Body of pancreas (tissue), 4 donors: ENCODE measurements at regions not wholly inside any gene's neighbourhood (a gene's known extent, or its start where the extent isn't known, plus 50 kb on each side); places are given as distances from the start of the nearest gene placed in this dataset.

Source experiments
- ATAC-seq: fragments of 150-250 bp; one replicate; pipeline ENCODE4 v1.9.1; 2016
- DNase-seq, 4 donors: peaks; one replicate each; pipeline ENCODE4 v3.0.0-alpha.2; 2019
- H3K27ac ChIP-seq, 4 donors: fragments of 200-600 bp; sonication (generic); 1 replicate in 3 of 4; 2 replicates in 1 of 4; pipeline versions ENCODE4 v1.5.1 to v1.6.1; 2016 to 2019; ENCODE audit warnings: mild to moderate bottlenecking in 1 of 4, mixed read lengths in 1 of 4, moderate library complexity in 1 of 4
- H3K27me3 ChIP-seq, 2 donors: fragments of 200-600 bp; sonication (generic); one replicate each; pipeline ENCODE4 v1.6.0; 2016; ENCODE audit warnings: mild to moderate bottlenecking in 1 of 2
- H3K36me3 ChIP-seq, 2 donors: fragments of 200-600 bp; sonication (generic); replicated peaks in 1 of 2; 2 replicates each; pipeline ENCODE4 v1.5.1; 2016; ENCODE audit warnings: low read depth in 2 of 2; ENCODE audit not compliant: insufficient read depth in 1 of 2
- H3K4me1 ChIP-seq: fragments of 200-600 bp; sonication (generic); one replicate; pipeline ENCODE4 v1.6.0; 2016
- H3K4me3 ChIP-seq, 2 donors: fragments of 200-600 bp; sonication (generic); 1 replicate in 1 of 2; 2 replicates in 1 of 2; pipeline ENCODE4 v1.5.1; 2016 to 2019
- H3K9me3 ChIP-seq, 3 donors: fragments of 200-600 bp; sonication (generic); 1 replicate in 2 of 3; 2 replicates in 1 of 3; pipeline ENCODE4 v1.5.1; 2016
- POLR2A ChIP-seq, 3 donors: fragments of 450-650 bp; IDR thresholded peaks; one replicate each; pipeline ENCODE4 v1.6.1; 2016; ENCODE audit warnings: antibody characterized with exemption in 3 of 3, mild to moderate bottlenecking in 2 of 3
- WGBS, 2 donors: methylation state at CpG; one replicate each; pipeline ENCODE4 v1.1.5; 2017; 5-methylcytosine and 5-hydroxymethylcytosine counted together
- intact Hi-C: fragments of 100-400 bp; cut with DNase I; formaldehyde crosslinking; loops from one replicate; pipeline ENCODE4 v1.15.1; 2023
- TF ChIP-seq, protein P1 (sequence below), 7 experiments: fragments of 450-650 bp in 4 of 7; fragments of 200-600 bp in 3 of 7; sonication (generic) in 3 of 7; IDR thresholded peaks; one replicate each; pipeline ENCODE4 v1.5.1; 2016 to 2019; ENCODE audit warnings: antibody characterized with exemption in 7 of 7

GRCh38 chr6:146990284-146990683 lies 213.9 kb upstream of the STXBP5 start:
- Histone ChIP-seq H3K27ac (no peak overlapping the region), H3K4me3 (no peak overlapping the region), H3K27me3 (no peaks in the 10 kb centered on the region), H3K36me3 (no peaks in the 10 kb centered on the region), H3K4me1 (no peaks in the 10 kb centered on the region), H3K9me3 (no peaks in the 10 kb centered on the region)
- TF ChIP-seq, protein P1, sequence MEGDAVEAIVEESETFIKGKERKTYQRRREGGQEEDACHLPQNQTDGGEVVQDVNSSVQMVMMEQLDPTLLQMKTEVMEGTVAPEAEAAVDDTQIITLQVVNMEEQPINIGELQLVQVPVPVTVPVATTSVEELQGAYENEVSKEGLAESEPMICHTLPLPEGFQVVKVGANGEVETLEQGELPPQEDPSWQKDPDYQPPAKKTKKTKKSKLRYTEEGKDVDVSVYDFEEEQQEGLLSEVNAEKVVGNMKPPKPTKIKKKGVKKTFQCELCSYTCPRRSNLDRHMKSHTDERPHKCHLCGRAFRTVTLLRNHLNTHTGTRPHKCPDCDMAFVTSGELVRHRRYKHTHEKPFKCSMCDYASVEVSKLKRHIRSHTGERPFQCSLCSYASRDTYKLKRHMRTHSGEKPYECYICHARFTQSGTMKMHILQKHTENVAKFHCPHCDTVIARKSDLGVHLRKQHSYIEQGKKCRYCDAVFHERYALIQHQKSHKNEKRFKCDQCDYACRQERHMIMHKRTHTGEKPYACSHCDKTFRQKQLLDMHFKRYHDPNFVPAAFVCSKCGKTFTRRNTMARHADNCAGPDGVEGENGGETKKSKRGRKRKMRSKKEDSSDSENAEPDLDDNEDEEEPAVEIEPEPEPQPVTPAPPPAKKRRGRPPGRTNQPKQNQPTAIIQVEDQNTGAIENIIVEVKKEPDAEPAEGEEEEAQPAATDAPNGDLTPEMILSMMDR (IDR thresholded peaks at IDR 0.05): no peak
- TF ChIP-seq POLR2A (IDR thresholded peaks at IDR 0.05): no peak
- ATAC-seq (no peak), DNase-seq (no peak)
- WGBS, 2 donors: 40 to 64% methylated on average over 2 of the region's 2 CpGs
- intact Hi-C loops: no loop called here

DNA sequence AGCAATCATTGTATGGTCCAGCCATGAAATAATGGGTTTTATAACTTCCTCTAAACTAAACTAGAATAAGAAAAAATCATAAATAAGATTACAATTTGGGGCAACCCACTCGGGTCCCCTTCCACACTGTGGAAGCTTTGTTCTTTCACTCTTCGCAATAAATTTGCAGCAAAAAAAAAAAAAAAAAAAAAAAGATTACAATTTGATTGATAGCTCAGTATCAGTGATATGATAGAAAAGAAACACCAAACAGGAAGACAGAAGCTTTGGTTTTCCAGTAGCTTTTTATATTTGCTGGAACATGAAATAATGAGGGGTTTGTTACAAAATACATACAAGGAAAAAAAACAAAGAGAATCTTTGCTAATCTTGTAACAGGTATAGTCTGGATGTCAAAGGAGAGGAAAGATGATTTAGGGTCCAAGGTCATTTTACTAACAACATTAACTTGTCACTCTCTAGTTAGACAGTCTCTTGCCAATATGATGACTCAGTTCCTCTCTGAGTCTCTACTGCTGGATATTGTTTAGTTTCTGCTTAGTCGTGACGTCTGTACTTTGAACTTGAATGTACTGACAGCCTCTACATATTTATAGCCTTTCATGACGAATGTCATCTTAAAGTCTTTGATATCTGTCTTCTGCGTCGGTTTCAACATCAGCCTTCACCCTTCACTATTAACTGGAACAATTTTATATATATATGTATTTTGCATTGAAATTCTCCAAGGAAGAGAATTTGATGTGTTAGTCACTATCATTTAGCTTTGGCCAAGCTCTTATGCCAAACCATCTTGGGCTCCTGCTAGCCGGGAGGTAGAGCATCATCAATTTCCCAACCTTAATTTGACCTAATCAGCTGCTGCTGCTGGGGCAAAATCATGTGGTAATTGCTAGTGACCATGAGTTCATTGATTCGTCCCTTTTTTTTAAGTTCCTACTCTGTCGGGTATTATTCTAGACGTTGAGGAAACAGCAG lies 213.1 kb upstream of the STXBP5 start:
- no peak overlapping the region for H3K27ac ChIP-seq
- intact Hi-C loops: no loop called here
- no peaks in the 10 kb centered on the region for H3K27me3 ChIP-seq
- H3K9me3 ChIP-seq: no peaks in the 10 kb centered on the region
- H3K4me1 ChIP-seq: no peaks in the 10 kb centered on the region
- H3K4me3 ChIP-seq: no peak overlapping the region
- no peak for TF ChIP-seq POLR2A (IDR thresholded peaks at IDR 0.05)
- WGBS, 2 donors: 71% methylated on average over 11 of the region's 11 CpGs
- no peak for ATAC-seq
- H3K36me3 ChIP-seq: no peaks in the 10 kb centered on the region
- no peak for DNase-seq

DNA sequence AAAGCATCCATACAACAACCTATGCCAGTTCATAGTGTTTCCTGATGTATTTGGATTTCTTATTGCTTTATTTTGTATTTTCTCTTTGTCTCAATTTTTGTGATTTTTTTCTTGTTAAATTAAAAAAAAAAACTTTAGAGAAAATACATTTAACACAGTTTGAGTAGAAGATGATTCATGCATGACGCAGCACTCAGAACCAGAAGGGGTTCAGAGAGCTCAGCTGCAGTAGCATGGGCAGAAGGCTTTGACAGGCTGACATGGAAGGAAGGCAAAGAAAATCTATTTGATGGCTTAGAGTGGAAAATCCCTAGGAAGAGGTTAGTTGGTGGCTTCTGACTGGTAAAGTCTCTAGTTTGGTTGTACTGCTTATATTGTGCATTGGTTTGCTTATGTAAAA lies 207.2 kb upstream of the STXBP5 start:
- ATAC-seq (no peak), DNase-seq (no peak)
- TF ChIP-seq, protein P1 (IDR thresholded peaks at IDR 0.05): no peak
- TF ChIP-seq POLR2A (IDR thresholded peaks at IDR 0.05): no peak
- H3K27me3 ChIP-seq: no peaks in the 10 kb centered on the region
- intact Hi-C loops: no loop called here
- no peaks in the 10 kb centered on the region for H3K9me3 ChIP-seq
- H3K36me3 ChIP-seq: no peaks in the 10 kb centered on the region
- no peaks in the 10 kb centered on the region for H3K4me1 ChIP-seq
- no peak overlapping the region for H3K27ac ChIP-seq
- WGBS, 2 donors: 94 to 100% methylated on average over 1 of the region's 1 CpG
- no peak overlapping the region for H3K4me3 ChIP-seq

GRCh38 chr6:146999766-147000165 lies 204.5 kb upstream of the STXBP5 start:
- no peaks in the 10 kb centered on the region for H3K27me3 ChIP-seq
- H3K4me3 ChIP-seq: no peak overlapping the region
- WGBS, 2 donors: 95 to 98% methylated on average over 3 to 5 of the region's 5 CpGs
- H3K27ac ChIP-seq: no peak overlapping the region
- H3K9me3 ChIP-seq: no peaks in the 10 kb centered on the region
- no peaks in the 10 kb centered on the region for H3K36me3 ChIP-seq
- no peak for DNase-seq
- TF ChIP-seq, protein P1 (IDR thresholded peaks at IDR 0.05): no peak
- no peak for TF ChIP-seq POLR2A (IDR thresholded peaks at IDR 0.05)
- ATAC-seq: no peak
- intact Hi-C loops: no loop called here
- H3K4me1 ChIP-seq: no peaks in the 10 kb centered on the region

DNA sequence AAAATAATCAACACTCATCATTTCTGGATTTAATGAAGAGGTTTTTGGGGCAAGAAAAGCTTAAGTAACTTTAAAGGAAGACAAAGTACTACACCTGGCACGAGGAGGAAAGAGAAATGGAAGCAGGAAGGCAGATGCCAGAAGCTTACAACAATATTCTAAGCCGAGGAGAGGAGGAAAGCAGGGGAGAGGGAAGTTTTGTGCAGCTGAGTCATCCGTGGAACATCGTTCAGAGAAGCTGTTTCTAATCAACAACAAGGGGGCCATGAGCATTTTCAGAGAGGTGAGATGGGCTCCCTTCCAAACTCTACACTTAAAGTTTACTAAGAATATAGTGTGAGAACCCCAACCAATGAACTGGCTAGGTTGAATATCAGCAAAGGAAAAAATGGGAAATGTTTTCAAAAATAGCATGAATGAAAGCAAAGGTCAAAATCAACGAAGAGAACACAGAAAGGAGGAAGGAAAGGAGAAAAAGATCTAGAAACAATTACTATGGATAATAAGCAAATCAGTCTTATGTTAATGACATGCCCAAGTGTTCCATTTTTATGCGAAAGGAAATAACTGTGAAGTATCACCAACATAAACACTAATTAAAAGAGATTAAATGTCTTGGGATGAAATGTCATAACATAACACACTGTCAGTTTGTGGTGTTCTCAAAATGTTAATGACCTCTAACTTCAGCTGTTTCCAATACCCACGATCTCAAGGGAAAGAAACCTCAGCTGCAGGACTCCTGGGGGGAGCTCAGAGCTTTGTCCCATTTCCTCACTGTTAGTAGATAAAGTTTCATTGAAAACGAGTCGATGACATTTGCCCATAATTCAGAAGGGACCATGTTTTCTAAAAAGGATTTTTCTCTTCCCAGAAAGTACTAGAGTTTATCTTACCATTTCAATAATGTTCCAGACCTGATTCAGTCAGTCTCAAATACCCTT lies 203.4 kb upstream of the STXBP5 start:
- no peak for DNase-seq
- Histone ChIP-seq H3K27ac (no peak overlapping the region), H3K9me3 (no peaks in the 10 kb centered on the region), H3K4me1 (no peaks in the 10 kb centered on the region), H3K36me3 (no peaks in the 10 kb centered on the region), H3K27me3 (no peaks in the 10 kb centered on the region), H3K4me3 (no peak overlapping the region)
- WGBS, 2 donors: 44 to 52% methylated on average over 9 of the region's 9 CpGs
- intact Hi-C loops: no loop called here
- TF ChIP-seq POLR2A (IDR thresholded peaks at IDR 0.05): no peak
- TF ChIP-seq, protein P1 (IDR thresholded peaks at IDR 0.05): no peak
- no peak for ATAC-seq
